ENCODE measurements at regions not wholly inside any gene's neighbourhood (a gene's known extent, or its start where the extent isn't known, plus 50 kb on each side); places are given as distances from the start of the nearest gene placed in this dataset.
A peak's percentile ranks its signal among the peaks of the same experiment; 100 is the strongest.
"Not testable (repeated sequence)": the region's sequence is repeated elsewhere in the genome, so short reads cannot be mapped to it uniquely, and the experiment has no call there.

GRCh38 chr2:207216457-207216856 lies 50.7 kb upstream of the KLF7 start:
- DNase-seq, result no peak

GRCh38 chr2:207217442-207217841 lies 51.7 kb upstream of the KLF7 start:
- DNase-seq, result no peak

- DNase-seq, result no peak
Observed at GRCh38 chr2:207219081-207219630, 53.4 kb upstream of the KLF7 start.

- no peak for DNase-seq
Observed at GRCh38 chr2:207219676-207220501, 54.1 kb upstream of the KLF7 start.

GRCh38 chr2:207221731-207222130 lies 56.0 kb upstream of the KLF7 start:
- DNase-seq, result no peak

GRCh38 chr2:207223051-207223450 lies 57.3 kb upstream of the KLF7 start:
- DNase-seq, result no peak

- no peak for DNase-seq
Observed at GRCh38 chr2:207224381-207224780, 58.6 kb upstream of the KLF7 start.

- no peak for DNase-seq
Observed at GRCh38 chr2:207224791-207225482, 59.2 kb upstream of the KLF7 start.

GRCh38 chr2:207225773-207226172 lies 60.0 kb upstream of the KLF7 start:
- peak in 1 of 6 experiments; percentile 9 for DNase-seq

- no peak for DNase-seq
Observed at GRCh38 chr2:207226243-207226642, 60.5 kb upstream of the KLF7 start.

GRCh38 chr2:207226671-207227061 lies 60.9 kb upstream of the KLF7 start:
- DNase-seq, result no peak

- DNase-seq, result no peak
Observed at GRCh38 chr2:207227062-207227748, 61.5 kb upstream of the KLF7 start.

- DNase-seq, result no peak
Observed at GRCh38 chr2:207227749-207228145, 62.0 kb upstream of the KLF7 start.

- no peak for DNase-seq
Observed at GRCh38 chr2:207228402-207228801, 62.7 kb upstream of the KLF7 start.

- DNase-seq, result no peak
Observed at GRCh38 chr2:207229161-207229560, 63.4 kb upstream of the KLF7 start.

- DNase-seq, result no peak
Observed at GRCh38 chr2:207230261-207231105, 64.7 kb upstream of the KLF7 start.

- DNase-seq, result no peak
Observed at GRCh38 chr2:207231106-207231865, 65.5 kb upstream of the KLF7 start.

GRCh38 chr2:207231967-207232366 lies 66.2 kb upstream of the KLF7 start:
- DNase-seq, result no peak

GRCh38 chr2:207233141-207233540 lies 67.4 kb upstream of the KLF7 start:
- DNase-seq, result not testable (repeated sequence)

- no peak for DNase-seq
Observed at GRCh38 chr2:207233731-207234130, 68.0 kb upstream of the KLF7 start.

GRCh38 chr2:207235621-207236020 lies 69.9 kb upstream of the KLF7 start:
- no peak for DNase-seq
